CD4-positive, alpha-beta T cell (primary cell): ENCODE measurements at regions not wholly inside any gene's neighbourhood (a gene's known extent, or its start where the extent isn't known, plus 50 kb on each side); places are given as distances from the start of the nearest gene placed in this dataset.

ENCODE experiments used
- ATAC-seq: fragments of 200-7000 bp; cut with Tn5 transposase; one replicate; pipeline ENCODE4 v1.10.0; 2022; ENCODE audit warnings: mild to moderate bottlenecking; ENCODE audit not compliant: poor library complexity
- CTCF ChIA-PET: fragments of 350-600 bp; sonication (Branson Sonifier 250); formaldehyde crosslinking; loops from one replicate; lab custom pipeline; 2021; ENCODE audit warnings: antibody characterized with exemption, inconsistent platforms; lab: Charles Lee
- POLR2A ChIA-PET: fragments of 350-600 bp; sonication (Branson Sonifier 250); formaldehyde crosslinking; loops from one replicate; lab custom pipeline; 2021; ENCODE audit warnings: antibody characterized with exemption, inconsistent platforms; lab: Charles Lee
- DNase-seq, 14 experiments: peaks; one replicate each; pipeline ENCODE4 v3.0.0-alpha.2; 2013 to 2020; ENCODE audit warnings: mixed read lengths in 2 of 14
- H3K27ac ChIP-seq, 2 donors: one replicate each; pipeline versions ENCODE4 v1.5.1 to v1.7.0; 2013; ENCODE audit warnings: low read length in 2 of 2, low read depth in 1 of 2, mild to moderate bottlenecking in 1 of 2
- H3K27me3 ChIP-seq, 2 experiments: 1 replicate in 1 of 2; 2 replicates in 1 of 2; pipeline versions ENCODE4 v1.6.1 to v1.7.0; 2013; ENCODE audit warnings: low read length in 2 of 2, control low read depth in 1 of 2, mild to moderate bottlenecking in 1 of 2, moderate library complexity in 1 of 2; ENCODE audit not compliant: insufficient read depth in 2 of 2, control insufficient read depth in 1 of 2
- H3K36me3 ChIP-seq: one replicate; pipeline ENCODE4 v1.6.1; 2013; ENCODE audit warnings: low read length, control low read depth; ENCODE audit not compliant: insufficient read depth
- H3K4me1 ChIP-seq: one replicate; pipeline ENCODE4 v1.6.1; 2013; ENCODE audit warnings: low read length, control low read depth; ENCODE audit not compliant: insufficient read depth
- H3K4me3 ChIP-seq: one replicate; pipeline ENCODE4 v1.5.1; 2013; ENCODE audit warnings: mild to moderate bottlenecking, low read length, moderate library complexity
- H3K9me3 ChIP-seq, 2 experiments: 1 replicate in 1 of 2; 2 replicates in 1 of 2; pipeline versions ENCODE4 v1.6.1 to v1.7.0; 2013; ENCODE audit warnings: low read length in 2 of 2, mild to moderate bottlenecking in 2 of 2, control low read depth in 1 of 2, moderate library complexity in 1 of 2; ENCODE audit not compliant: control insufficient read depth in 1 of 2, insufficient read depth in 1 of 2
- H3K27ac Mint-ChIP-seq: one replicate; pipeline ENCODE4 v1.8.0; 2020; ENCODE audit warnings: mixed read lengths
- H3K27me3 Mint-ChIP-seq: one replicate; pipeline ENCODE4 v1.8.0; 2021; ENCODE audit warnings: mixed read lengths
- H3K36me3 Mint-ChIP-seq: one replicate; pipeline ENCODE4 v1.8.0; 2021; ENCODE audit warnings: low read depth, mixed read lengths
- H3K4me1 Mint-ChIP-seq: one replicate; pipeline ENCODE4 v1.8.0; 2021; ENCODE audit warnings: low read depth, mixed read lengths
- H3K4me3 Mint-ChIP-seq: one replicate; pipeline ENCODE4 v1.8.0; 2020; ENCODE audit warnings: mild to moderate bottlenecking, mixed read lengths
- H3K9me3 Mint-ChIP-seq: one replicate; pipeline ENCODE4 v1.8.0; 2020; ENCODE audit warnings: mixed read lengths
- CTCF ChIP-seq: fragments of 200-600 bp; IDR thresholded peaks from one replicate; pipeline ENCODE4 v1.8.0; 2022; ENCODE audit warnings: antibody characterized with exemption, mild to moderate bottlenecking
- intact Hi-C, 2 experiments: fragments of 100-400 bp; cut with DNase I in 1 of 2; cut with micrococcal nuclease in 1 of 2; formaldehyde crosslinking; loops; one replicate each; pipeline versions ENCODE4 v1.15.1 to v1.9.0; 2023 to 2025; cut with DNase I, micrococcal nuclease

DNA sequence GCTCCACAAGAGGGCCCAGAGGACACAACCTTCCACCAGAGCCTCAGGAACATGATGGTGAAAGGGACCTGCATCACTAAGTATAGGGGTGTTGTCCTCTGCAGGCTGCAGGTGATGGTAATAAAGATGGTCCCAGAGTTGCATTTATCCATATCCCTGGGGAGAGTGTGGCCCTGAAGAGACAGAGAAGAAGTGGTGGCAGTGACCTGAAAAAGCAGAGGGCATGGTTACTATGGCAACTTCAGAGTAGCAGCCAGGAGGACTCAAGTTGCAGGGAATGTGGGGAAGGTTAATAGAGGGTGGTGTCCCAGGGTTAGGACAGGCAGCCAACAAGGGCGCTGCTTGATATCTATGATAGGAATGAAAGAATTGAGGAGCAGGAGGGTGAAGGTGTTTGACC, 57.1 kb downstream of the HLA-A start:
- no peak overlapping the region for H3K27ac ChIP-seq
- no peak overlapping the region for H3K4me3 Mint-ChIP-seq
- ChIA-PET POLR2A (no interaction called here), CTCF (no interaction called here)
- H3K4me1 Mint-ChIP-seq: no peaks in the 10 kb centered on the region
- ATAC-seq (no peak), DNase-seq (no peak)
- H3K9me3 Mint-ChIP-seq: no peaks in the 10 kb centered on the region
- H3K36me3 ChIP-seq: no peaks in the 10 kb centered on the region
- intact Hi-C loops: no loop called here
- no peaks in the 10 kb centered on the region for H3K27me3 Mint-ChIP-seq
- H3K9me3 ChIP-seq: no peaks in the 10 kb centered on the region
- no peak overlapping the region for H3K4me3 ChIP-seq
- TF ChIP-seq CTCF: no peak
- no peaks in the 10 kb centered on the region for H3K36me3 Mint-ChIP-seq
- no peak overlapping the region for H3K27ac Mint-ChIP-seq
- H3K4me1 ChIP-seq: no peaks in the 10 kb centered on the region
- no peaks in the 10 kb centered on the region for H3K27me3 ChIP-seq

- H3K4me3 ChIP-seq: no peak overlapping the region
- no peak overlapping the region for H3K4me3 Mint-ChIP-seq
- H3K27ac Mint-ChIP-seq: no peak overlapping the region
- DNase-seq (no peak), ATAC-seq (no peak)
- no peak overlapping the region for H3K27ac ChIP-seq
- no peaks in the 10 kb centered on the region for H3K36me3 Mint-ChIP-seq
- H3K36me3 ChIP-seq: no peaks in the 10 kb centered on the region
- H3K9me3 ChIP-seq: no peaks in the 10 kb centered on the region
- CTCF ChIA-PET: no interaction called here
- no peaks in the 10 kb centered on the region for H3K9me3 Mint-ChIP-seq
- H3K27me3 ChIP-seq: no peaks in the 10 kb centered on the region
- POLR2A ChIA-PET: no interaction called here
- no peaks in the 10 kb centered on the region for H3K4me1 ChIP-seq
- intact Hi-C loops: no loop called here
- peaks cover 5% of the 10 kb centered on the region for H3K27me3 Mint-ChIP-seq
- TF ChIP-seq CTCF: no peak
- H3K4me1 Mint-ChIP-seq: no peaks in the 10 kb centered on the region
These were observed 57.9 kb downstream of the HLA-A start for GRCh38 chr6:30000156-30000791.

DNA sequence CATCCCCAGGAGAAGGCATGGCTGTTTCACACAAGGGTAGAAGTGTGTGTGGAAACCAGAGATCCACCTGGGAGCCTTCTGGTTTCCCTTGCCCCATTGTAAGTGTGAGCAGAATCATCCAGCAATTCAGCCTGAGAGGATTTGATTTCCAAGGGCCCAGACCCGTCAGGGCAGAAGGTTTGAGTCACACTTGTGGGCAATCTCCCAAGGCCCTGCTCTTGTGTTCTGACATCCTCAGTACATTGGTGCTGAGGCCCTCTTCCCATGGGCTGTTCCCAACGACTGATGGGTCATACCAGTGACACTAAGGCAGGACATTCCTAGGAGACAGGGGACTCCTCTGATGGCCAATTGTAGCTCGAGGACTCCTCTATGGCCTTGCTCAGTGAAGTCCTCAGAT, 58.2 kb upstream of the POLR1H start:
- H3K27me3 ChIP-seq: peaks cover 21 to 22% of the 10 kb centered on the region in 2 experiments
- peaks cover 20% of the 10 kb centered on the region for H3K4me1 ChIP-seq
- H3K27ac ChIP-seq: no peak overlapping the region
- H3K4me1 Mint-ChIP-seq: peaks cover 14% of the 10 kb centered on the region
- POLR2A ChIA-PET: no interaction called here
- H3K4me3 ChIP-seq: no peak overlapping the region
- H3K4me3 Mint-ChIP-seq: no peak overlapping the region
- H3K36me3 ChIP-seq: no peaks in the 10 kb centered on the region
- peaks cover 0 to 13% of the 10 kb centered on the region in 2 experiments for H3K9me3 ChIP-seq
- intact Hi-C loops: no loop called here
- no peak for TF ChIP-seq CTCF
- peaks cover 31% of the 10 kb centered on the region for H3K27me3 Mint-ChIP-seq
- no peak overlapping the region for H3K27ac Mint-ChIP-seq
- no peaks in the 10 kb centered on the region for H3K36me3 Mint-ChIP-seq
- CTCF ChIA-PET: no interaction called here
- no peaks in the 10 kb centered on the region for H3K9me3 Mint-ChIP-seq
- DNase-seq: no peak
- ATAC-seq: no peak
